ENCODE measurements at regions not wholly inside any gene's neighbourhood (a gene's known extent, or its start where the extent isn't known, plus 50 kb on each side); places are given as distances from the start of the nearest gene placed in this dataset.

DNA sequence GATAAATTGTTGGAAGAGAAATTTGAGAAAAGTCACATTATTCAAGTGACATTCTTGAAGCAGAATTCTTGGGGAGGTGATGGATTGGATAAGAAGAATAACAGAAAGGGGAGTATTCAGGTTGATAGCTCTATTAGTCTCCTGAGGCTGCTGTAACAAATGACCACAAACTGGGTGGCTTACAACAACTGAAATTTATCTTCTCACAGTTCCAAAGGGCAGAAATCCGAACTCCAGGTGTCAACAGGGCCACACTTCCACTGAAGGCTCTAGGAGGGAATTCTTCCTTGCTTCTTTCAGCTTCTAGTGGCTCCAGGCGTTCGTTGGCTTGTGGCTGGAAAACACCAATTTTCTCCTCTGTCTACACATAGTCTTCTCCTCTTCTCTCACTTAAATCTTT, 99.8 kb downstream of the TES start:
- TF ChIP-seq, protein P1, sequence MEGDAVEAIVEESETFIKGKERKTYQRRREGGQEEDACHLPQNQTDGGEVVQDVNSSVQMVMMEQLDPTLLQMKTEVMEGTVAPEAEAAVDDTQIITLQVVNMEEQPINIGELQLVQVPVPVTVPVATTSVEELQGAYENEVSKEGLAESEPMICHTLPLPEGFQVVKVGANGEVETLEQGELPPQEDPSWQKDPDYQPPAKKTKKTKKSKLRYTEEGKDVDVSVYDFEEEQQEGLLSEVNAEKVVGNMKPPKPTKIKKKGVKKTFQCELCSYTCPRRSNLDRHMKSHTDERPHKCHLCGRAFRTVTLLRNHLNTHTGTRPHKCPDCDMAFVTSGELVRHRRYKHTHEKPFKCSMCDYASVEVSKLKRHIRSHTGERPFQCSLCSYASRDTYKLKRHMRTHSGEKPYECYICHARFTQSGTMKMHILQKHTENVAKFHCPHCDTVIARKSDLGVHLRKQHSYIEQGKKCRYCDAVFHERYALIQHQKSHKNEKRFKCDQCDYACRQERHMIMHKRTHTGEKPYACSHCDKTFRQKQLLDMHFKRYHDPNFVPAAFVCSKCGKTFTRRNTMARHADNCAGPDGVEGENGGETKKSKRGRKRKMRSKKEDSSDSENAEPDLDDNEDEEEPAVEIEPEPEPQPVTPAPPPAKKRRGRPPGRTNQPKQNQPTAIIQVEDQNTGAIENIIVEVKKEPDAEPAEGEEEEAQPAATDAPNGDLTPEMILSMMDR (IDR thresholded peaks at IDR 0.05; ENCODE audit: low read depth, low read length, missing input control) = no peak
- no peak for TF ChIP-seq NR2F2 (IDR thresholded peaks at IDR 0.05)
- no peak for TF ChIP-seq MAX (IDR thresholded peaks at IDR 0.05)
- no peak for TF ChIP-seq TAF1 (conservative IDR thresholded peaks at IDR 0.05)
- TF ChIP-seq, protein P2, sequence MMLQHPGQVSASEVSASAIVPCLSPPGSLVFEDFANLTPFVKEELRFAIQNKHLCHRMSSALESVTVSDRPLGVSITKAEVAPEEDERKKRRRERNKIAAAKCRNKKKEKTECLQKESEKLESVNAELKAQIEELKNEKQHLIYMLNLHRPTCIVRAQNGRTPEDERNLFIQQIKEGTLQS (IDR thresholded peaks at IDR 0.05) = no peak
- TF ChIP-seq RAD21 (IDR thresholded peaks at IDR 0.05) = no peak
